DMS 273 (cell line): ENCODE measurements at regions not wholly inside any gene's neighbourhood (a gene's known extent, or its start where the extent isn't known, plus 50 kb on each side); places are given as distances from the start of the nearest gene placed in this dataset.

Experiments
- DNase-seq: peaks from one replicate; lab custom pipeline; 2025; ENCODE audit not compliant: unreplicated experiment; lab: John Stamatoyannopoulos, UW

DNA sequence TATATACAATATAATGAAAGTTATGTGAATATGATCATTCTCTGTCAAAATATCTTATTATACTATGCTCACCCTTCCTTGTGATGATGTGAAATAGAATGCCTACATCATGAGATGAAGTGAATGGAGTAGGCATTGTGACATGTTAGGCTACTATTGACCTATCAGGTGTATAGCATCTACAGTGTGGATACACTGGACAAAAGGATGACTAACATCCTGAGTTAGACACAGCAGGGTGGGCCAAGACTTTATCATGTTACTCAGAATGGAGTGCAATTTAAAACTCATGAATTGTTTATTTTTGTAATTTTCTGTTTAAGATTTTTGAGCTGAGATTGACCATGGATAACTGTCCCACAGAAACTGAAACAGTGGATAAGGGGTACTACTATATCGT, 53.4 kb upstream of the NAV3 start:
- DNase-seq, result no peak

DNA sequence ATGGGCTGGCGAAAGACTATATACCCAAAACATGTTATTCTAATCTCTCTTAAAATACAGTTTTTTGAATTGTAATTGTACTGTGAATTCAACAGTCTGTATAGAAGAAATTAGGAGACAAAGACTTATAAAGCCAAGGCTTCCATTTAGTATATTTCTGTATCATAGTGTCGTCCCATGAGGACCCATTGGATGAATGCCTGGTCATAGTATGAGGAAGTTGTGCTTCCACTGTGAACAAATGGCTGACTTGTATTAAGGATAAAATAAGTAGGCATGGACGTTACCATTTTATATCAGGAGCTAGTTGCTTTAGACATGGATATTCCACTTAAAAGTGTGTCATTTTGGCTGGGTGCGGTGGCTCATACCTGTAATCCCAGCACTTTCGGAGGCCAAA, 55.9 kb upstream of the NAV3 start:
- no peak for DNase-seq

GRCh38 chr12:77772676-77773298, 57.9 kb upstream of the NAV3 start:
- peak; percentile 73 for DNase-seq

DNA sequence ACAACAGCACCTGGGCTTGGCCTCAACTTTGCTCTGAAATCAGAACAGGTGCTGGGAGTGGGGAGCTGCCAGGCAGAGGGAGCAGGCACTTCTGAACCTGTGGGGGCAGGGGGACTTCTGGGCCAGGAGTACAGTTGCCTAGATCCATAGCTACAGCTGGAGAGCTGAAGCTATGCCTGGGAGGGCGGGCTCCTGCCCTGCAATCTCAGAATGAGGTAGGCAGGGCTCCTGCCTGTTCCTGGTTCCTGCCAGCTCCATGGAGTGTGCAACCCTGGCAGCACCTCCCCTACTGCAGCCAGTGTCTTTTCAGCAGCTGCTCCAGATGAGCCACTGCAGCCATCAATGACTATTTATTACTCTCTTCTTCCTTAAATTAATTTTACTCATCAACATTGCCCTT, 62.1 kb upstream of the NAV3 start:
- DNase-seq, result no peak

DNA sequence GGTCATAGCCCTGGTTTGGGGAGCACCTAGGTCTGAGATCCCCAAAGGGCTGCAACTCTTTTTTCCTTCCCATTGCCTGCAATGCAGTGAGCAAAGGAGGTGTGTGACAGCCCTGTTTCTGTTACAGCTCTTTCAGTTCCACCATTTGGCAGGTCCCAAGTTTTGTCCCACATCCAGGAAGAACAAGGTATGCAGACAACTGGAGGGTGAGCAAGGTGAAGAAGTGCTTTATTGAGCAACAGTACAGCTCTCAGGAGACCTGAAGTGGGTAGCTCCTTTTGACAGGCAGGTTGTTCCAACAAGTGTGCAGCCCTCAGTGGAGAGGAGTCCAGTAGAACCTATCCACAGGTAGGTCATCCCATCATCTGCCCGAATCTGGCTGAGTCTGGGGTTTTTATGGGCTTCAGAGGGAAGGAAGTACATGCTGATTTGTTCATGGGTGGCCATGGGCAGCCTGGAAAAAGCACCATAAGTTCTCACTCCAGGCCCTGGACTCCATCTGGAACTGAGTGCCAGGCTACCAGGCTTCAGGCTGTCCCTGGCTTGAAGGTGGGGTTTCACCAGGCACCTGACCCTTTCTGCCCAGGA, 62.8 kb upstream of the NAV3 start:
- DNase-seq, result no peak

DNA sequence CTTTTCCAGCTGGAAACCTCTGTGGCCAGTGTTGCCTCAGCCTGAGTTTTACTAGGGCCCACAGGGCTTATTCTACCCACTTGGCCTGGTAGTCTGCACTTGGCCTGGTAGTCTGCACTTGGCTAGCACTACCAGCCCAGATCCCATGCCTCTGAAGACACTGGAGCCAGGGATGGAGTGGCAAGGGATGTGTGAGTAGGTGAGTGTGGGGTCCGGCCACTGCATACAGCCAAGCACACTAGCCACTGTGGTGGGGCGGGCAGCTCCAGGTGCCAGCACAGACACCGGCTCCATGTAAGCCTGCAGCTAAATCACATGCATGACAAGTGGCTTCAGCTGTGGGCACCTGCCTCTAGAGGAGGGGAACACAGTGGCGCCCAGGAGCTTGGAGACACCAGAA, 63.4 kb upstream of the NAV3 start:
- no peak for DNase-seq

DNA sequence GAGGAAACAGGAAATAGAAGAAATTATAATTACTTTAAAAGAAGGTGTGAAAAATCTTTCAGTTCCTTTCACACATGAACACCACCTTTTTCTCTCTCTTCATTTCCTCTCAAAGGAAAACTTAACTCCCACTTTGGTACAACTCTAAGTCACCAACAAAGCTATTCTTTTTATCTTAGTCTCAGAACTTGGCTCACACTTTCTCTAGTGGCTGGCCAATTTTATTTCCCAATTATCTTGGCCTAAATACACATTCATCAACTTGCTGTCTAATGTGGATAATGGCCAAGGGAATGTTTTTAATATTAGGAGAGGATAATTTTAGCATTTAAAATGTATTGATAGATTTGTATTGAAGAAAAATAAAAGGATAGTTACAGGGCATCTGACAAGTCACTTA, 64.5 kb upstream of the NAV3 start:
- no peak for DNase-seq

DNA sequence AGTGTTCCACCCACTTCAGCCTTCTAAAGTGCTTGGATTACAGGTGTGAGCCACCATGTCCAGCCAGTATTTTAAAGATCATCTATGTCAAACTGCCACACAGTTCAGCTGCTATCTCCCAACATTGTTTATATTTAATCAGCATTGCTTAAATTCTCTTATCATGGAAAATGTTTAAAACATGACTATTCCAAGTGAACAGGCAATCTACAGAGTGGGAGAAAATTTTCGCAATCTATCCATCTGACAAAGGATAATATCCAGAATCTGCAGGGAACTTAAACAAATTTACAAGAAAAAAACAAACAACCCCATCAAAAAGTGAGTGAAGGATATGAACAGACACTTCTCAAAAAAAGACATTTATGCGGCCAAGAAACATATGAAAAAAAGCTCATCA, 69.4 kb upstream of the NAV3 start:
- no peak for DNase-seq

GRCh38 chr12:77760271-77761025, 70.2 kb upstream of the NAV3 start:
- no peak for DNase-seq

GRCh38 chr12:77754086-77754485, 76.6 kb upstream of the NAV3 start:
- no peak for DNase-seq

- DNase-seq, result no peak
These were observed 78.8 kb upstream of the NAV3 start for GRCh38 chr12:77751939-77752338.

- DNase-seq, result peak; percentile 28
These were observed 84.6 kb upstream of the NAV3 start for GRCh38 chr12:77746096-77746495.

GRCh38 chr12:77745624-77746023, 85.1 kb upstream of the NAV3 start:
- DNase-seq, result no peak

DNA sequence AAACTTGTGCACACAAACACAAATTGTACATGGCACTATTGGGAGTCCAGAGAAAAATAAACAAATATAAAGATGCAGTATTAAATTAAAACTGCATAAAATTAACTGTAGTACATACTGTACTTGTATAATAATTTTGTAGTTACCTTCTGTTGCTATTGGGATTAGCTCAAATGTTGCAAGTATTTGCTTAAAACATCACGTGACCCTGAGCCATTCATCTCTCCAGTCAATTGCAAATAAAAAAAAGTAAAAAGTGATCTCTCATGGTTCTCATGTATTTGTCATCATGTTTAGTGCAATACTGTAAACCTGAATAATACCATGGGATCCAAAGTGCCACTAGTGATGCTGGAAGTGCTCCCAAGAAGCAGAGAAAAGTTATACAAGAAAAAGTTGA, 88.1 kb upstream of the NAV3 start:
- no peak for DNase-seq

DNA sequence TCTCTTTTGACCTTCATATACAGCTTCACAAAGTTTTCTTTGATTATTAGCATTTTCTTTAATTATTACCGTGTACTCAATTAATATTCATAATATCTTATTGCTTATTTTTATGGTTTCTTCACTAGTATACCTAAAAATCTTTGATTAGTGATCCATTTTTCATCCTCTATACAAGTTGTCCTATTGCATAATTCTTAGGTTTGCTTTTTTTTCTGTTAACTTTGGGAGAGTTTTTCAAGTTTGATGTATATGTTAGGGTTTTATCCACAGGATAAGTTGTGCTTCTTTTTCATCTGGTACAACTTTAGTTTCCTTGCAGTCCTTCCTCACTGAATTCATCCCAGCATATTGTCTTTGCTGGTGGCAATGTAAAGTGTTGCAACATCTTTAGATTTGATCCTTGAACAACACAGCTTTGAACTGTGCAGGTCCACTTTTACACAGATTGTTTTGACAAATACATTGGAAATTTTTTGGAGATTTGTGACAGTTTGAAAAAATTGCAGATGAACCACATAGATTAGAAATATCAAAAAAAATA, 88.6 kb upstream of the NAV3 start:
- no peak for DNase-seq

GRCh38 chr12:77736219-77736965, 94.3 kb upstream of the NAV3 start:
- no peak for DNase-seq

GRCh38 chr12:77734214-77734883, 96.3 kb upstream of the NAV3 start:
- DNase-seq, result no peak

DNA sequence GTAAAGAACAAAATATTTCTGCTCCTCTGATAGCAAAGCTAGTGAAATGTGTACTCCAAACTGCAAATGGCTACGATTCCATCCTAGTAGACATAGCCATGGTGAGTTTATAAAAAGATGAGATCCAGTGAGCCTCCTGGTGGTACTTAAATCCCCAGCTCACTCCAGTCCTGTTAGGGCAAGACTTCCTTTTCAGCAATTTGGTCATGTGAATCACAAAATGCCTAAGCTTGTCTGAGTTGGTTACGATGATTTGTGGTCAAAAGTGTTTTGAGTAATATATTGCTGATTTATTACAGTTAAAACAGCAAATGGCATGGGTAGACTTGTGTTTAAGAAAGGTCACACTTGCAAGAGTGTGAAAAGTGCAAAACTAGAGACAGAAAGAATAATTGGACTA, 102.7 kb upstream of the NAV3 start:
- DNase-seq, result no peak

DNA sequence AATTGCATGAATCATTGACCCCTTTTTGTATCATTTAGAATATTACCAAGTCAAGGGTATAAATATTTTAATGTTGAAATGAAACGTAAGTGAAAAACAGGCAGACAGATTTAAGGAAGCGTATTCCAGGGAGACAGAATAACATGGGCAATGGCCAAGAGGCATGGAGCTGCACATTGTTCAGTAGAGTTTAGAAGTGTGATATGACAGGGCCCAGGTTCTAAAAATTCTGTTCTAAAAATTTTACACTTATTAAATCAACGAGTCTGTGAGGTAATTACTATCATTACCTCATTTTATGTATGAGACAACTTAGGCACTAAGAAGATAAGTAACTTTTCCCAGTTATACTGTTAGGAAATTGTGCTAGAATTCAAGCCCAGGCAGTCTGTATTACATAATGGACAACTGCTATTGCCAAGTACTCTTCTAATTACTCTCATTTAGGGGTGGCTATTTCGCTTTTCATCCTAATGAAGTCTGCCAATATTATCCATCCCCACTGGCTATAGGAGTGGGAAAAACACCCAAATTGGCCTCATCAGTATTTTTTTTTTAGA, 103.2 kb upstream of the NAV3 start:
- DNase-seq, result no peak

- DNase-seq, result no peak
These were observed 105.1 kb upstream of the NAV3 start for GRCh38 chr12:77725611-77726010.
